ENCODE measurements at regions not wholly inside any gene's neighbourhood (a gene's known extent, or its start where the extent isn't known, plus 50 kb on each side); places are given as distances from the start of the nearest gene placed in this dataset.

DNA sequence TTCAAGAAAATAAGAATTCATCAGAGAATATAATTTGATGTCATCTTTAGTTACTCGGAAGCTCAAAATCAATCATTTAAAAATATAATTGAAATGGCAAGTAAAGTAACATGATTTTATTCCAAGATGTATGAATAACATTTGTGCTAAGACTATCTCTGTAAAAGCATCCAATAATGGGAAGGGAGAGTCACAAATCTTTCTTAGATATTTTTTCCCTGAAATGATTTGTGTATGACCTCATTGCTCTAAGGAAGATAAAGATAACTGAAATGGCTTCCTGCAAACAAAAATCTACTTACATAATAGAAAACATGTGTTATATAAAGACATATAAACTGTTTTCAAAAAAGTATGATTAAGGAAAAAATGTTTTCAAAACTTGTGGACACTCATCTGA, 97.4 kb upstream of the FGF10 start:
- Histone ChIP-seq H3K36me3 (ENCODE audit: insufficient read depth, low read length) (no peaks in the 10 kb centered on the region), H3K4me1 (ENCODE audit: insufficient read depth, low read length) (no peaks in the 10 kb centered on the region), H3K4me3 (ENCODE audit: low read length) (no peak overlapping the region), H3K27me3 (ENCODE audit: control insufficient read depth in 1 of 2, insufficient read depth in 2 of 2, low read length in 2 of 2) (no peaks in the 10 kb centered on the region), H3K9me3 (ENCODE audit: control insufficient read depth in 1 of 2, insufficient read depth in 1 of 2, low read length in 2 of 2) (peaks cover 0 to 5% of the 10 kb centered on the region in 2 experiments), H3K27ac (ENCODE audit: low read depth in 1 of 2, low read length in 2 of 2) (no peak overlapping the region)
- H3K27me3 Mint-ChIP-seq, result no peaks in the 10 kb centered on the region
- ChIA-PET POLR2A (no interaction called here), CTCF (no interaction called here)
- ATAC-seq (ENCODE audit: poor library complexity), result no peak
- no peak overlapping the region for H3K4me3 Mint-ChIP-seq
- peaks cover 8% of the 10 kb centered on the region for H3K9me3 Mint-ChIP-seq
- DNase-seq, result no peak
- H3K27ac Mint-ChIP-seq, result no peak overlapping the region
- TF ChIP-seq, protein P1, sequence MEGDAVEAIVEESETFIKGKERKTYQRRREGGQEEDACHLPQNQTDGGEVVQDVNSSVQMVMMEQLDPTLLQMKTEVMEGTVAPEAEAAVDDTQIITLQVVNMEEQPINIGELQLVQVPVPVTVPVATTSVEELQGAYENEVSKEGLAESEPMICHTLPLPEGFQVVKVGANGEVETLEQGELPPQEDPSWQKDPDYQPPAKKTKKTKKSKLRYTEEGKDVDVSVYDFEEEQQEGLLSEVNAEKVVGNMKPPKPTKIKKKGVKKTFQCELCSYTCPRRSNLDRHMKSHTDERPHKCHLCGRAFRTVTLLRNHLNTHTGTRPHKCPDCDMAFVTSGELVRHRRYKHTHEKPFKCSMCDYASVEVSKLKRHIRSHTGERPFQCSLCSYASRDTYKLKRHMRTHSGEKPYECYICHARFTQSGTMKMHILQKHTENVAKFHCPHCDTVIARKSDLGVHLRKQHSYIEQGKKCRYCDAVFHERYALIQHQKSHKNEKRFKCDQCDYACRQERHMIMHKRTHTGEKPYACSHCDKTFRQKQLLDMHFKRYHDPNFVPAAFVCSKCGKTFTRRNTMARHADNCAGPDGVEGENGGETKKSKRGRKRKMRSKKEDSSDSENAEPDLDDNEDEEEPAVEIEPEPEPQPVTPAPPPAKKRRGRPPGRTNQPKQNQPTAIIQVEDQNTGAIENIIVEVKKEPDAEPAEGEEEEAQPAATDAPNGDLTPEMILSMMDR (IDR thresholded peaks at IDR 0.05), result no peak
- intact Hi-C loops (cut with DNase I, micrococcal nuclease), result no loop called here
- H3K4me1 Mint-ChIP-seq (ENCODE audit: low read depth), result no peaks in the 10 kb centered on the region
- H3K36me3 Mint-ChIP-seq (ENCODE audit: low read depth), result no peaks in the 10 kb centered on the region

DNA sequence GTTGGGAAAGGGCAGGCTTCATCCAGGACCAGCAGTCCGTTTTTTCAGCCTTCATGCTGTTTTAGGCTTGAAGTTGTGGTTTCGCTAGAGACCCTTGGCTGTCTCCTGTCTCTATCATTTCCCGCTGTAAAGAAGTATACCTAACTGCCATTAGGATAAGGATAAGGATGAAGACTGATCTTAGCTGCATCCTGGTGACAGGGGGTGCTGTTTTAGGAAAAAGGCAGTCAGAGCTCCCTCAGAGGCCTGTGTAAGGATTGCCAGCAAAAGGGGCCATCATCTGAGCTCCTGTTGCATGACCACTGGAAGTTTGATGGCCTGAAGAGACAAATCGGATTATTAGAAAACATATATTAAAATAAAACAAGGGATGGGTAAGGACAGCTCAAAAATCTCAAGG, 64.8 kb upstream of the FGF10 start:
- Histone ChIP-seq H3K4me3 (ENCODE audit: low read length) (no peak overlapping the region), H3K27ac (ENCODE audit: low read depth in 1 of 2, low read length in 2 of 2) (no peak overlapping the region), H3K36me3 (ENCODE audit: insufficient read depth, low read length) (no peaks in the 10 kb centered on the region), H3K9me3 (ENCODE audit: control insufficient read depth in 1 of 2, insufficient read depth in 1 of 2, low read length in 2 of 2) (peaks cover 0 to 3% of the 10 kb centered on the region in 2 experiments), H3K4me1 (ENCODE audit: insufficient read depth, low read length) (no peaks in the 10 kb centered on the region), H3K27me3 (ENCODE audit: control insufficient read depth in 1 of 2, insufficient read depth in 2 of 2, low read length in 2 of 2) (no peaks in the 10 kb centered on the region)
- Mint-ChIP-seq H3K27me3 (no peaks in the 10 kb centered on the region), H3K4me1 (ENCODE audit: low read depth) (no peaks in the 10 kb centered on the region), H3K9me3 (peaks cover 6% of the 10 kb centered on the region), H3K36me3 (ENCODE audit: low read depth) (no peaks in the 10 kb centered on the region), H3K4me3 (no peak overlapping the region), H3K27ac (no peak overlapping the region)
- ATAC-seq (ENCODE audit: poor library complexity) (no peak), DNase-seq (no peak)
- TF ChIP-seq, protein P1 (IDR thresholded peaks at IDR 0.05), result no peak
- POLR2A ChIA-PET, result no interaction called here
- intact Hi-C loops (cut with DNase I, micrococcal nuclease), result no loop called here
- CTCF ChIA-PET, result no interaction called here

DNA sequence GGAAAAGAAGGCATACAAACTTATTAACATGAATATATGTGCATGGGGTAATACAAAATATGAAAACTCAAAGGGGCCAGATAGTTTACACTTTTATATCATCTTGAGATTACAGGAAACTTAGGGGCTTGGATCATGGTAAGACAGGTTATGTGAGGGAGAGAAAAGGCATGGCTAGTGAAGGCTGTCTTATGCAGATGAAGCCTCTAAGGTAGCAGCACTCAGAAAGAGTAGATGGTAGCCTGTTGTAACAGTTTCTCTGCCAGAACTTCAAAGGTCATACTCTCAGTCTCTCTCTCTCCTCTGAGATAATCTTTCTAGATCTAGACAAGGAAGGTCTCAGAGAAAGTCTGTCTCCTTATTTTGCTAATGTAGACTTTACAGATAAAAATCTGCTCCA, 57.2 kb upstream of the FGF10 start:
- TF ChIP-seq, protein P1 (IDR thresholded peaks at IDR 0.05), result no peak
- H3K27ac ChIP-seq (ENCODE audit: low read depth in 1 of 2, low read length in 2 of 2), result no peak overlapping the region
- no peaks in the 10 kb centered on the region for H3K36me3 Mint-ChIP-seq (ENCODE audit: low read depth)
- H3K9me3 ChIP-seq (ENCODE audit: control insufficient read depth in 1 of 2, insufficient read depth in 1 of 2, low read length in 2 of 2), result no peaks in the 10 kb centered on the region
- no peaks in the 10 kb centered on the region for H3K27me3 Mint-ChIP-seq
- peaks cover 2% of the 10 kb centered on the region for H3K9me3 Mint-ChIP-seq
- H3K4me1 Mint-ChIP-seq (ENCODE audit: low read depth), result no peaks in the 10 kb centered on the region
- DNase-seq, result no peak
- no peak for ATAC-seq (ENCODE audit: poor library complexity)
- no peak overlapping the region for H3K4me3 Mint-ChIP-seq
- no peaks in the 10 kb centered on the region for H3K27me3 ChIP-seq (ENCODE audit: control insufficient read depth in 1 of 2, insufficient read depth in 2 of 2, low read length in 2 of 2)
- H3K27ac Mint-ChIP-seq, result no peak overlapping the region
- ChIA-PET POLR2A (no interaction called here), CTCF (no interaction called here)
- H3K4me1 ChIP-seq (ENCODE audit: insufficient read depth, low read length), result no peaks in the 10 kb centered on the region
- H3K36me3 ChIP-seq (ENCODE audit: insufficient read depth, low read length), result no peaks in the 10 kb centered on the region
- no peak overlapping the region for H3K4me3 ChIP-seq (ENCODE audit: low read length)
- intact Hi-C loops (cut with DNase I, micrococcal nuclease), result no loop called here

All from CD4-positive, alpha-beta T cell (primary cell).